H1 (cell line): ENCODE measurements at regions not wholly inside any gene's neighbourhood (a gene's known extent, or its start where the extent isn't known, plus 50 kb on each side); places are given as distances from the start of the nearest gene placed in this dataset.

ENCODE experiments used
- CTCF ChIA-PET: fragments of 300-600 bp; sonication (Branson Sonifier 250); formaldehyde crosslinking; loops from one replicate; lab custom pipeline; 2021; ENCODE audit not compliant: partially characterized antibody; lab: Charles Lee
- POLR2A ChIA-PET: fragments of 300-600 bp; sonication (Branson Sonifier 250); formaldehyde crosslinking; loops from one replicate; lab custom pipeline; 2021; ENCODE audit warnings: inconsistent platforms; ENCODE audit not compliant: partially characterized antibody; lab: Charles Lee
- DNase-seq, 2 experiments: peaks; one replicate each; pipeline versions ENCODE4 v3.0.0 to v3.0.0-alpha.2; 2010 to 2022; ENCODE audit warnings: low spot score in 2 of 2, low read depth in 1 of 2, mixed read lengths in 1 of 2
- FAIRE-seq: peaks from 2 replicates; lab custom pipeline; 2011; peaks lifted over from hg19 to GRCh38; lab: Jason Lieb, UNC
- H2AFZ ChIP-seq: 2 replicates; pipeline ENCODE4 v1.8.1; 2012; ENCODE audit warnings: low read length, inconsistent platforms
- H2AK5ac ChIP-seq: 2 replicates; pipeline ENCODE4 v1.6.1; 2013; ENCODE audit warnings: low read depth, low read length
- H2BK120ac ChIP-seq: replicated peaks from 2 replicates; pipeline ENCODE3; 2013; ENCODE audit warnings: low read depth, low read length, inconsistent platforms
- H2BK12ac ChIP-seq: 2 replicates; pipeline ENCODE4 v1.6.1; 2013; ENCODE audit warnings: low read depth, low read length
- H2BK15ac ChIP-seq: 2 replicates; pipeline ENCODE4 v1.6.1; 2013; ENCODE audit warnings: low read length
- H2BK20ac ChIP-seq: 2 replicates; pipeline ENCODE4 v1.6.1; 2013; ENCODE audit warnings: low read length
- H2BK5ac ChIP-seq: 2 replicates; pipeline ENCODE4 v1.6.1; 2013; ENCODE audit warnings: low read depth, low read length
- H3K14ac ChIP-seq: 2 replicates; pipeline ENCODE4 v1.6.1; 2013; ENCODE audit warnings: inconsistent platforms; ENCODE audit not compliant: insufficient read length
- H3K18ac ChIP-seq: 2 replicates; pipeline ENCODE4 v1.6.1; 2013; ENCODE audit warnings: low read length; ENCODE audit errors: extremely low read depth
- H3K23ac ChIP-seq: 2 replicates; pipeline ENCODE4 v1.6.1; 2013; ENCODE audit warnings: inconsistent platforms; ENCODE audit not compliant: insufficient read length
- H3K23me2 ChIP-seq: 2 replicates; pipeline ENCODE4 v1.6.1; 2013; ENCODE audit warnings: low read depth, low read length
- H3K27ac ChIP-seq: 2 replicates; pipeline ENCODE4 v1.6.1; 2011; ENCODE audit warnings: low read depth, low read length, inconsistent platforms
- H3K27me3 ChIP-seq, 4 experiments: replicated peaks in 1 of 4; 1 replicate in 1 of 4; 2 replicates in 3 of 4; pipeline versions ENCODE4 v1.6.1 to v1.8.1; 2011 to 2013; ENCODE audit warnings: low read length in 3 of 4, mild to moderate bottlenecking in 3 of 4, inconsistent platforms in 2 of 4, mixed read lengths in 2 of 4, moderate library complexity in 1 of 4; ENCODE audit not compliant: control insufficient read depth in 3 of 4, insufficient read depth in 3 of 4; ENCODE audit errors: extremely low read depth in 1 of 4
- H3K36me3 ChIP-seq, 4 experiments: 2 replicates each; pipeline versions ENCODE4 v1.6.1 to v1.8.1; 2011 to 2013; ENCODE audit warnings: mild to moderate bottlenecking in 4 of 4, low read length in 3 of 4, moderate library complexity in 2 of 4, control low read depth in 1 of 4, inconsistent platforms in 1 of 4; ENCODE audit not compliant: insufficient read depth in 4 of 4, control insufficient read depth in 2 of 4
- H3K4ac ChIP-seq: replicated peaks from 2 replicates; pipeline ENCODE3; 2013; ENCODE audit warnings: low read length, low read depth, mixed read lengths, inconsistent platforms; ENCODE audit not compliant: insufficient read length
- H3K4me1 ChIP-seq, 4 experiments: replicated peaks in 1 of 4; 1 replicate in 1 of 4; 2 replicates in 3 of 4; pipeline versions ENCODE4 v1.6.1 to v1.8.1; 2011 to 2013; ENCODE audit warnings: low read length in 3 of 4, inconsistent platforms in 2 of 4, mixed read lengths in 1 of 4; ENCODE audit not compliant: insufficient read depth in 4 of 4, control insufficient read depth in 3 of 4
- H3K4me2 ChIP-seq, 2 experiments: 2 replicates each; pipeline versions ENCODE4 v1.6.1 to v1.8.1; 2011 to 2013; ENCODE audit warnings: low read depth in 2 of 2, low read length in 2 of 2, control low read depth in 1 of 2, inconsistent platforms in 1 of 2, mild to moderate bottlenecking in 1 of 2; ENCODE audit not compliant: insufficient read depth in 1 of 2
- H3K4me3 ChIP-seq, 4 experiments: fragments of 200-600, 300-600 bp in 1 of 4; sonication (generic), shearing (Covaris generic), sonication (Bioruptor Twin) in 1 of 4; 2 replicates each; pipeline versions ENCODE4 v1.5.1 to v1.8.1; 2011 to 2016; ENCODE audit warnings: low read length in 4 of 4, low read depth in 3 of 4, control low read depth in 2 of 4, inconsistent platforms in 2 of 4, mild to moderate bottlenecking in 2 of 4, mixed read lengths in 1 of 4, moderate library complexity in 1 of 4; ENCODE audit not compliant: insufficient read depth in 2 of 4; ENCODE audit errors: extremely low read depth in 1 of 4
- H3K56ac ChIP-seq: replicated peaks from 2 replicates; pipeline ENCODE3; 2013; ENCODE audit warnings: low read depth, mild to moderate bottlenecking, mixed read lengths, low read length, inconsistent platforms; ENCODE audit not compliant: insufficient read length
- H3K79me1 ChIP-seq: 2 replicates; pipeline ENCODE4 v1.6.1; 2013; ENCODE audit warnings: low read depth, low read length, control low read depth
- H3K79me2 ChIP-seq, 2 experiments: 2 replicates each; pipeline versions ENCODE4 v1.6.1 to v1.8.1; 2012 to 2013; ENCODE audit warnings: low read length in 2 of 2, mild to moderate bottlenecking in 2 of 2, inconsistent platforms in 1 of 2; ENCODE audit not compliant: insufficient read depth in 2 of 2, control insufficient read depth in 1 of 2
- H3K9ac ChIP-seq, 4 experiments: replicated peaks in 1 of 4; 1 replicate in 1 of 4; 2 replicates in 3 of 4; pipeline versions ENCODE4 v1.6.1 to v1.8.1; 2011 to 2013; ENCODE audit warnings: low read depth in 3 of 4, low read length in 3 of 4, control low read depth in 2 of 4, mild to moderate bottlenecking in 2 of 4, moderate library complexity in 2 of 4, inconsistent platforms in 1 of 4; ENCODE audit errors: extremely low read depth in 1 of 4
- H3K9me3 ChIP-seq, 2 experiments: 2 replicates each; pipeline versions ENCODE4 v1.6.1 to v1.8.1; 2012 to 2013; ENCODE audit warnings: mild to moderate bottlenecking in 2 of 2, moderate library complexity in 2 of 2, control low read depth in 1 of 2, inconsistent platforms in 1 of 2, low read depth in 1 of 2, low read length in 1 of 2, mixed read lengths in 1 of 2; ENCODE audit not compliant: insufficient read depth in 2 of 2
- H4K20me1 ChIP-seq, 2 experiments: replicated peaks in 1 of 2; 2 replicates each; pipeline versions ENCODE3 to v1.8.1; 2011 to 2013; ENCODE audit warnings: inconsistent platforms in 2 of 2, low read length in 2 of 2, mild to moderate bottlenecking in 1 of 2; ENCODE audit not compliant: insufficient read depth in 2 of 2, control insufficient read depth in 1 of 2
- H4K5ac ChIP-seq: 2 replicates; pipeline ENCODE4 v1.6.1; 2013; ENCODE audit warnings: low read length, low read depth, mixed read lengths, inconsistent platforms; ENCODE audit not compliant: insufficient read length
- H4K8ac ChIP-seq: 2 replicates; pipeline ENCODE4 v1.8.0; 2013; ENCODE audit warnings: mild to moderate bottlenecking, moderate library complexity, low read length, inconsistent platforms; ENCODE audit not compliant: insufficient read depth; ENCODE audit errors: extremely low read depth
- H4K91ac ChIP-seq: replicated peaks from 2 replicates; pipeline ENCODE3; 2013; ENCODE audit warnings: low read length, mixed read lengths, inconsistent platforms; ENCODE audit not compliant: insufficient read length
- BACH1 ChIP-seq: IDR thresholded peaks from 2 replicates; pipeline ENCODE4 v1.6.1; 2012; ENCODE audit warnings: low read length, improper control_type of control experiment
- EZH2 ChIP-seq: fragments of 200-600 bp; sonication (generic); IDR thresholded peaks from 2 replicates; pipeline ENCODE4 v1.7.1; 2012; ENCODE audit warnings: low read depth, mild to moderate bottlenecking, moderate library complexity, low read length, inconsistent platforms; ENCODE audit not compliant: severe bottlenecking
- GABPA ChIP-seq: IDR thresholded peaks from 2 replicates; pipeline ENCODE4 v1.6.1; 2011; ENCODE audit warnings: mild to moderate bottlenecking, low read length, moderate library complexity, borderline replicate concordance; ENCODE audit not compliant: insufficient read depth
- KDM4A ChIP-seq: IDR thresholded peaks from one replicate; pipeline ENCODE4 v1.7.1; 2012; ENCODE audit warnings: low read depth, mild to moderate bottlenecking, moderate library complexity, low read length, inconsistent platforms; ENCODE audit not compliant: severe bottlenecking
- POLR2A ChIP-seq, 2 experiments: IDR thresholded peaks; 1 replicate in 1 of 2; 2 replicates in 1 of 2; pipeline ENCODE4 v1.6.1; 2011; ENCODE audit warnings: low read depth in 2 of 2, low read length in 2 of 2, mild to moderate bottlenecking in 2 of 2; ENCODE audit errors: control extremely low read depth in 1 of 2
- SAP30 ChIP-seq: fragments of 300-600 bp; sonication (generic); IDR thresholded peaks from 2 replicates; pipeline ENCODE4 v1.7.1; 2012; ENCODE audit warnings: low read length, moderate library complexity, mild to moderate bottlenecking, inconsistent platforms; ENCODE audit not compliant: insufficient read depth, insufficient replicate concordance
- WGBS, 2 experiments: shearing (Covaris generic) in 1 of 2; methylation state at CpG; one replicate each; pipeline versions ENCODE4 v1.1.6 to v1.1.7; 2013 to 2015; ENCODE audit warnings: low lambda C conversion rate in 2 of 2, mixed read lengths in 2 of 2, inconsistent platforms in 1 of 2, low coverage in 1 of 2, missing lambda C conversion rate in 1 of 2; ENCODE audit not compliant: insufficient replicate concordance in 2 of 2, insufficient coverage in 1 of 2, insufficient read length in 1 of 2; ENCODE audit errors: extremely low coverage in 1 of 2, missing lambda C conversion rate in 1 of 2; 5-methylcytosine and 5-hydroxymethylcytosine counted together
- TF ChIP-seq, protein P1 (sequence below): IDR thresholded peaks from 2 replicates; pipeline ENCODE4 v1.6.1; 2012; ENCODE audit warnings: inconsistent platforms

DNA sequence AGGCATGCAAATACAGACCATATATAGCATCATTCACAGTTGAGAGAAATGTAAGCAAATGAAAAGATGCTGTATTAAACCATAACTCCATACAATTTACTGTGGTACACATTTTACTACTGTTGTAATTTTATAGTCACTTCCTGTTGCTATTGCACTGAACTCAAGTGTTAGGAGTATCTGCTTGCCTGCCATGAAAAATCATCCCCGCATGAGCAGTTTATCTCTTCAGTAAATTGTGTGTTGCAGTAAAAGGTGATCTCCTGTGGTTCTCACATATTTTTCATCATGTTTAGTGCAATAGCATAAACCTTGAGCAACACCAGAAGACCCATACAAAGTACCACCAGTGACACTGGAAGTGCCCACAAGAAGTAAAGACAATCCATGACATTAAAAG, 1153.4 kb downstream of the FAT4 start:
- Histone ChIP-seq H3K4me1 (no peaks in the 10 kb centered on the region), H3K23me2 (no peaks in the 10 kb centered on the region), H4K20me1 (no peaks in the 10 kb centered on the region), H2BK15ac (no peak overlapping the region), H2AK5ac (no peak overlapping the region), H3K4me3 (no peak overlapping the region), H3K9ac (no peak overlapping the region), H3K36me3 (no peaks in the 10 kb centered on the region), H3K23ac (no peak overlapping the region), H3K4ac (no peak overlapping the region), H3K9me3 (no peaks in the 10 kb centered on the region), H3K79me2 (no peaks in the 10 kb centered on the region), H4K8ac (no peak overlapping the region), H3K14ac (no peak overlapping the region), H3K18ac (no peak overlapping the region), H4K5ac (no peak overlapping the region), H3K4me2 (no peak overlapping the region), H3K27ac (no peak overlapping the region), H3K56ac (no peak overlapping the region), H3K27me3 (no peaks in the 10 kb centered on the region), H3K79me1 (no peaks in the 10 kb centered on the region), H2BK12ac (no peak overlapping the region), H2BK20ac (no peak overlapping the region), H2BK5ac (no peak overlapping the region), H2AFZ (no peak overlapping the region), H2BK120ac (no peak overlapping the region), H4K91ac (no peak overlapping the region)
- TF ChIP-seq KDM4A (no peak), POLR2A (IDR thresholded peaks at IDR 0.05; ENCODE audit: control extremely low read depth in 1 of 2, low read depth in 2 of 2, low read length in 2 of 2) (no peak), EZH2 (no peak), GABPA (no peak), SAP30 (no peak), BACH1 (no peak)
- TF ChIP-seq, protein P1, sequence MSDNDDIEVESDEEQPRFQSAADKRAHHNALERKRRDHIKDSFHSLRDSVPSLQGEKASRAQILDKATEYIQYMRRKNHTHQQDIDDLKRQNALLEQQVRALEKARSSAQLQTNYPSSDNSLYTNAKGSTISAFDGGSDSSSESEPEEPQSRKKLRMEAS = no peak
- POLR2A ChIA-PET = no interaction called here
- CTCF ChIA-PET = interaction anchor here (1.1 kb wide), 1 partner anchor 43 kb away, joined by 3 read pairs; no protein-coding TSS in a partner anchor
- WGBS, 2 experiments = 95% methylated on average over 1 of the region's 1 CpG; no CpG with 5 or more reads in 1 of the 2 experiments
- DNase-seq = no peak
- FAIRE-seq = no peak
